ENCODE measurements at regions not wholly inside any gene's neighbourhood (a gene's known extent, or its start where the extent isn't known, plus 50 kb on each side); places are given as distances from the start of the nearest gene placed in this dataset.
A peak's percentile ranks its signal among the peaks of the same experiment; 100 is the strongest.

DNA sequence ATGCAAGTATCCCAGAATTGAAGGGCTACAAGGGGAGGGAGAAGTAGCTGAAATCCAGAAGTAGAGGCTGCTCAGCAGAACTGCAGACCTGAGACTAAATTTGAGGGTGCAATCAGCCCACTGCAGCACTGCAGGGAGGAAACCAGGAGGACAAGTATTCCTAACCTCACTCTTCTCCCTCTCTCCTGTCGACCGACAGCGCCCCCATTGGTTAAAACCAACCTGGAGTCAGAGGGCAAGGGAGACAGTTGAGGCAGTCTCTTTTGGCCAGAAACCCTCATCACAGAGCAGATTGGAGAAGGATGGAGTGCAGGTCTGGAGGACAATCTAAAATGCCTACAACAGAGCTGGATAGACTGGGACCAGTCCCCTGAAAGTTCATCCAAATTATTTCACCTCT is 768.9 kb upstream of the KLHL29 start:
- Mint-ChIP-seq H3K9me3 (no peaks in the 10 kb centered on the region), H3K4me1 (no peaks in the 10 kb centered on the region), H3K36me3 (ENCODE audit: low read depth) (no peaks in the 10 kb centered on the region), H3K4me3 (no peak overlapping the region), H3K27ac (ENCODE audit: unreplicated experiment) (no peak overlapping the region), H3K27me3 (ENCODE audit: low read depth) (no peaks in the 10 kb centered on the region)
- TF ChIP-seq, protein P1, sequence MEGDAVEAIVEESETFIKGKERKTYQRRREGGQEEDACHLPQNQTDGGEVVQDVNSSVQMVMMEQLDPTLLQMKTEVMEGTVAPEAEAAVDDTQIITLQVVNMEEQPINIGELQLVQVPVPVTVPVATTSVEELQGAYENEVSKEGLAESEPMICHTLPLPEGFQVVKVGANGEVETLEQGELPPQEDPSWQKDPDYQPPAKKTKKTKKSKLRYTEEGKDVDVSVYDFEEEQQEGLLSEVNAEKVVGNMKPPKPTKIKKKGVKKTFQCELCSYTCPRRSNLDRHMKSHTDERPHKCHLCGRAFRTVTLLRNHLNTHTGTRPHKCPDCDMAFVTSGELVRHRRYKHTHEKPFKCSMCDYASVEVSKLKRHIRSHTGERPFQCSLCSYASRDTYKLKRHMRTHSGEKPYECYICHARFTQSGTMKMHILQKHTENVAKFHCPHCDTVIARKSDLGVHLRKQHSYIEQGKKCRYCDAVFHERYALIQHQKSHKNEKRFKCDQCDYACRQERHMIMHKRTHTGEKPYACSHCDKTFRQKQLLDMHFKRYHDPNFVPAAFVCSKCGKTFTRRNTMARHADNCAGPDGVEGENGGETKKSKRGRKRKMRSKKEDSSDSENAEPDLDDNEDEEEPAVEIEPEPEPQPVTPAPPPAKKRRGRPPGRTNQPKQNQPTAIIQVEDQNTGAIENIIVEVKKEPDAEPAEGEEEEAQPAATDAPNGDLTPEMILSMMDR (conservative IDR thresholded peaks at IDR 0.05), result no peak
- DNase-seq (ENCODE audit: low read depth, low spot score), result no peak

DNA sequence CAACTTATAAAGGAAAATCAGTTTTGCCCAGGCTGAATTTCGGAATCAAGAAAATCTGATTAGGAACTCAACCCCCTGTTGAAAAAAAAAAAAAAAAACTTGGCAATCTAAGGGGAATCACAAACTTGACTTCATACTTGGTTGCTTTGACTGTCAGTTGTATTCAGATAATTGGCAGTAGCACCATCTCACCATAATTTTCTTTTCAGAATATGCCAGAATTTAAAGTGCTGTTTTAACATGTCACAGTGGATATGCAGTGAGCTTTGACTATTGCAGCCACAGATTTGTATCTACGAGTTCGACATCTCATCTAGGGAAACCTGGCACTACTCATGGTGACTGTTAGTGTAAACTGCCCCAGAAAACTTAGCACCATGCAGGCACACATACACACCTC is 761.4 kb upstream of the KLHL29 start:
- no peak for DNase-seq (ENCODE audit: low read depth, low spot score)
- H3K27ac Mint-ChIP-seq (ENCODE audit: unreplicated experiment), result no peak overlapping the region
- H3K4me1 Mint-ChIP-seq, result no peaks in the 10 kb centered on the region
- no peak overlapping the region for H3K4me3 Mint-ChIP-seq
- TF ChIP-seq, protein P1 (conservative IDR thresholded peaks at IDR 0.05), result no peak
- H3K36me3 Mint-ChIP-seq (ENCODE audit: low read depth), result no peaks in the 10 kb centered on the region
- H3K27me3 Mint-ChIP-seq (ENCODE audit: low read depth), result no peaks in the 10 kb centered on the region
- H3K9me3 Mint-ChIP-seq, result no peaks in the 10 kb centered on the region

DNA sequence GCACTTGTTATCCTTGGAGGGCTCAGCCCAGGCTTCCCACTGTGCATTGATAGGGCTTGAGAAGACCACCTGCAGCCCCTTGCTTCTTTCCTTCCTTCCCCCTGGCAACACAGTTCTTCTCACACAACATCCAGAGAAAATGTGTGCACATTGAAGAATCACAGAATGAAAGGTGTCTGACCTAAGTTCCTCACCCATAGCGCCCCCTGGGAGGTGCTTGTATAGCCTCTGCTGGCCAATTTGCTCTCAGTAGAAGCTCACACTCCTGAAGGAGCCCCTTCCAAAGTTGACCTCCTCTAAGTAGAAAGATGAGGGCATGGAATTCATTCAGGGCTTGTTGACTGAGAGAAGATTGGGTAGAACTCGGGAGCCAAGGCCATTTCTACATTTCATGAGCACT is 758.4 kb upstream of the KLHL29 start:
- Mint-ChIP-seq H3K4me1 (peaks cover 12% of the 10 kb centered on the region), H3K4me3 (no peak overlapping the region), H3K9me3 (no peaks in the 10 kb centered on the region), H3K27me3 (ENCODE audit: low read depth) (no peaks in the 10 kb centered on the region), H3K36me3 (ENCODE audit: low read depth) (no peaks in the 10 kb centered on the region), H3K27ac (ENCODE audit: unreplicated experiment) (no peak overlapping the region)
- TF ChIP-seq, protein P1 (conservative IDR thresholded peaks at IDR 0.05), result peak; percentile 20
- DNase-seq (ENCODE audit: low read depth, low spot score), result no peak

DNA sequence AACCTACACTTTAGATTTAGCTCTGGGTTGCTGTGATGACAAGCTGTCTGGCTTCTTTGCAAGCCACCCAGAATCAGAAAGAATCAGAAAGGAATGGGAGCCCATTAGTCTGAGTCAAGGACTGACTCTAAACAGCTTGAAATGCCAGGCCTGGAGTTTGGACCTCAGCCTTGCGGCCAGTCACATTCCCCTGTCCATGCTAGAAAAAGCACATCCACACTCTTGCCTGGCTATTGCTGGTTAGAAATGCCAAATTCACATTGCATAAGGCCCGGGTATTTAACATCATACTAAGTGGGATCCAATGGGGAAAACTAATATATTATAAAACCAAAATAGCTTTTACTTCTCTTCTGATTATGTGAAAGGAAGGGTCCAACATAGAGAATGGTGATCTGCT is 756.8 kb upstream of the KLHL29 start:
- no peak overlapping the region for H3K27ac Mint-ChIP-seq (ENCODE audit: unreplicated experiment)
- H3K36me3 Mint-ChIP-seq (ENCODE audit: low read depth), result no peaks in the 10 kb centered on the region
- TF ChIP-seq, protein P1 (conservative IDR thresholded peaks at IDR 0.05), result no peak
- peaks cover 12% of the 10 kb centered on the region for H3K4me1 Mint-ChIP-seq
- H3K4me3 Mint-ChIP-seq, result no peak overlapping the region
- H3K9me3 Mint-ChIP-seq, result no peaks in the 10 kb centered on the region
- H3K27me3 Mint-ChIP-seq (ENCODE audit: low read depth), result no peaks in the 10 kb centered on the region
- no peak for DNase-seq (ENCODE audit: low read depth, low spot score)

DNA sequence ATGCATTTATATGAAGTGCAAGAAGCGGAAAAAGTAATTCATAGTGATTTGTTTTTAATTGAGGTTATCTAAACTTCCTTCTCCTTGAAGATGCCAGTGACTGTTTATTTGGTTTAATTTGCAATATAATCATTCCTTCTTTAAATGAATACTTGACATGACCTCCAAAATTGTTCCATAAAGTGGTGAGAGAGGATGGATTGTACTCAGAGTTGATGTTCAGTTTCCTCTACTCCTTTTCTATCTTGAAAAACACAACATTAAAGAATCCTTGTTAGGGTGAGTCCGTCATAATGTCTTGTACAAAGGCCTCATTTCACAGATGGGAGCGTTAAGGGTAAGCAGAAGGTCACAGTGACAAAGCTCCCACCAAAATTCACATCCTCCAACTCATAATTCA is 756.1 kb upstream of the KLHL29 start:
- Mint-ChIP-seq H3K36me3 (ENCODE audit: low read depth) (no peaks in the 10 kb centered on the region), H3K9me3 (no peaks in the 10 kb centered on the region), H3K27ac (ENCODE audit: unreplicated experiment) (peak overlapping the region; percentile 1), H3K4me3 (no peak overlapping the region), H3K4me1 (peaks cover 12% of the 10 kb centered on the region), H3K27me3 (ENCODE audit: low read depth) (no peaks in the 10 kb centered on the region)
- TF ChIP-seq, protein P1 (conservative IDR thresholded peaks at IDR 0.05), result no peak
- DNase-seq (ENCODE audit: low read depth, low spot score), result no peak

DNA sequence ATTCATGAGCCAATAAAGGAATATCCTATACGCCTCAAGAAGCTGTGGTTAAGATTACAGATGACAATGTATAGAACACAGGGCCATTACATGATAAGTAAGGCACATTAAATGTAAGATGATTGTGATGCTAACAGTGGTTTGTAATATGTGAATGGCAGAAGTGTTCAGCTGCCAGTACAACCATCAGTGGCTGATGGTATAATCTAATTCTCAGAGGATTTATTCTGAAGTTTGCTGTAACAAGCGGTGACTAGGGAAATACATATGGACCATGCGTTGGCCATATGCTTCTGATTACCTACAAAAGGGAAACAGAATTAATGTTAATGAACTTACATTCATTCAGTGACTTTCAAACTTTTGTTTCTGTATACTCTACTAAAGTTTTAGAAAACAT is 750.8 kb upstream of the KLHL29 start:
- H3K4me3 Mint-ChIP-seq, result no peak overlapping the region
- H3K4me1 Mint-ChIP-seq, result peaks cover 7% of the 10 kb centered on the region
- TF ChIP-seq, protein P1 (conservative IDR thresholded peaks at IDR 0.05), result no peak
- no peaks in the 10 kb centered on the region for H3K9me3 Mint-ChIP-seq
- H3K27me3 Mint-ChIP-seq (ENCODE audit: low read depth), result no peaks in the 10 kb centered on the region
- no peak overlapping the region for H3K27ac Mint-ChIP-seq (ENCODE audit: unreplicated experiment)
- H3K36me3 Mint-ChIP-seq (ENCODE audit: low read depth), result no peaks in the 10 kb centered on the region
- no peak for DNase-seq (ENCODE audit: low read depth, low spot score)

All from neural crest cell (in vitro differentiated cells).